Liver (tissue), 3 donors: ENCODE measurements at regions not wholly inside any gene's neighbourhood (a gene's known extent, or its start where the extent isn't known, plus 50 kb on each side); places are given as distances from the start of the nearest gene placed in this dataset.

ENCODE experiments used
- ATF3 ChIP-seq: IDR thresholded peaks from 2 replicates; pipeline ENCODE4 v1.6.1; 2016; ENCODE audit warnings: antibody characterized with exemption
- CTCF ChIP-seq: fragments of 150-350 bp; IDR thresholded peaks from 2 replicates; pipeline ENCODE4 v1.5.1; 2017; ENCODE audit warnings: improper control_type of control experiment, low read depth, low read length; ENCODE audit not compliant: missing input control
- GABPA ChIP-seq, 2 donors: IDR thresholded peaks in 1 of 2; conservative IDR thresholded peaks in 1 of 2; 2 replicates each; pipeline ENCODE4 v1.6.1; 2016; ENCODE audit warnings: antibody characterized with exemption in 2 of 2, mild to moderate bottlenecking in 1 of 2, moderate library complexity in 1 of 2
- MAX ChIP-seq: IDR thresholded peaks from 2 replicates; pipeline ENCODE4 v1.6.1; 2016; ENCODE audit warnings: antibody characterized with exemption
- RAD21 ChIP-seq, 2 donors: IDR thresholded peaks; 2 replicates each; pipeline ENCODE4 v1.6.1; 2016; ENCODE audit warnings: antibody characterized with exemption in 2 of 2, mild to moderate bottlenecking in 2 of 2
- REST ChIP-seq: IDR thresholded peaks from 2 replicates; pipeline ENCODE4 v1.6.1; 2016; ENCODE audit warnings: antibody characterized with exemption, mild to moderate bottlenecking
- YY1 ChIP-seq: IDR thresholded peaks from 2 replicates; pipeline ENCODE4 v1.6.1; 2016; ENCODE audit warnings: antibody characterized with exemption, mild to moderate bottlenecking
- donor health status: healthy.
- donor health status: healthy.

- TF ChIP-seq CTCF = no peak
- TF ChIP-seq GABPA (IDR thresholded peaks at IDR 0.05 in 1 of 2, conservative IDR thresholded peaks at IDR 0.05 in 1 of 2) = no peak
- no peak for TF ChIP-seq REST
- TF ChIP-seq RAD21 (IDR thresholded peaks at IDR 0.05) = no peak
- no peak for TF ChIP-seq MAX
- TF ChIP-seq ATF3 = no peak
- no peak for TF ChIP-seq YY1
Measured at GRCh38 chr2:39881948-39882347, 102.9 kb upstream of the THUMPD2 start.
